ENCODE measurements at regions not wholly inside any gene's neighbourhood (a gene's known extent, or its start where the extent isn't known, plus 50 kb on each side); places are given as distances from the start of the nearest gene placed in this dataset.

DNA sequence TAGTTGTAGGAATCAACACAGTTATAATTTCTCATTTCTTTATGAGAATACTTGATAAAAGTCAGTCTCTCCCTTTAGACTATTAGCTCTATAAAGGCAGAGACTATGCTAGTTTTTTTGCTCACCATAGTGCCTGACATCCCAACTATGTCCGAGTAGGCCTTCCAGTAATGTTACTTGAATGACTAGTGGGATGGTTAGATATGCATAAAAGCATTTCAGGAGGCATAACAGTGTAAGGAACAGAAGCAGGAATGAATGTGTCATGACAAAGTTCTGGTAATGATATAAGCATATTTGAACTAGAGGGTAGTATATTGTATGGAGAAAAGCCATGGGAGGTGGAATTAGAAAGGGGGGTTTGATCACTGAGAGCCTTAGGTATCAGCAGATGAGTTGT is 77.4 kb upstream of the C5orf46 start:
- WGBS (ENCODE audit: low lambda C conversion rate, missing lambda C conversion rate): 92% methylated on average over 1 of the region's 1 CpG
- Histone ChIP-seq H3K27ac (no peak overlapping the region), H3K79me2 (no peaks in the 10 kb centered on the region), H3K4me2 (no peak overlapping the region), H3K4me1 (ENCODE audit: insufficient read depth) (no peaks in the 10 kb centered on the region), H4K20me1 (ENCODE audit: insufficient read depth, poor library complexity, severe bottlenecking) (no peaks in the 10 kb centered on the region), H3K27me3 (no peaks in the 10 kb centered on the region), H3K9me2 (replicated peaks; ENCODE audit: insufficient read depth) (no peaks in the 10 kb centered on the region), H3K9me3 (ENCODE audit: low read depth) (no peaks in the 10 kb centered on the region), H3K4me3 (no peak overlapping the region), H2AFZ (no peak overlapping the region), H3K36me3 (replicated peaks; ENCODE audit: insufficient read depth, low read depth) (no peaks in the 10 kb centered on the region)
- DNase-seq (ENCODE audit: low spot score): no peak
- no peak for TF ChIP-seq EZH2phosphoT487 (IDR thresholded peaks at IDR 0.05; ENCODE audit: low read depth, severe bottlenecking, unreplicated experiment)
- TF ChIP-seq, protein P1, sequence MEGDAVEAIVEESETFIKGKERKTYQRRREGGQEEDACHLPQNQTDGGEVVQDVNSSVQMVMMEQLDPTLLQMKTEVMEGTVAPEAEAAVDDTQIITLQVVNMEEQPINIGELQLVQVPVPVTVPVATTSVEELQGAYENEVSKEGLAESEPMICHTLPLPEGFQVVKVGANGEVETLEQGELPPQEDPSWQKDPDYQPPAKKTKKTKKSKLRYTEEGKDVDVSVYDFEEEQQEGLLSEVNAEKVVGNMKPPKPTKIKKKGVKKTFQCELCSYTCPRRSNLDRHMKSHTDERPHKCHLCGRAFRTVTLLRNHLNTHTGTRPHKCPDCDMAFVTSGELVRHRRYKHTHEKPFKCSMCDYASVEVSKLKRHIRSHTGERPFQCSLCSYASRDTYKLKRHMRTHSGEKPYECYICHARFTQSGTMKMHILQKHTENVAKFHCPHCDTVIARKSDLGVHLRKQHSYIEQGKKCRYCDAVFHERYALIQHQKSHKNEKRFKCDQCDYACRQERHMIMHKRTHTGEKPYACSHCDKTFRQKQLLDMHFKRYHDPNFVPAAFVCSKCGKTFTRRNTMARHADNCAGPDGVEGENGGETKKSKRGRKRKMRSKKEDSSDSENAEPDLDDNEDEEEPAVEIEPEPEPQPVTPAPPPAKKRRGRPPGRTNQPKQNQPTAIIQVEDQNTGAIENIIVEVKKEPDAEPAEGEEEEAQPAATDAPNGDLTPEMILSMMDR (IDR thresholded peaks at IDR 0.05; ENCODE audit: poor library complexity): no peak
- no peak for TF ChIP-seq EZH2 (IDR thresholded peaks at IDR 0.05; ENCODE audit: borderline replicate concordance)

GRCh38 chr5:147981074-147981473 is 74.7 kb upstream of the C5orf46 start:
- H3K4me2 ChIP-seq: no peak overlapping the region
- no peak for DNase-seq (ENCODE audit: low spot score)
- no peak overlapping the region for H3K27ac ChIP-seq
- H2AFZ ChIP-seq: no peak overlapping the region
- H4K20me1 ChIP-seq (ENCODE audit: insufficient read depth, poor library complexity, severe bottlenecking): no peaks in the 10 kb centered on the region
- H3K4me1 ChIP-seq (ENCODE audit: insufficient read depth): no peaks in the 10 kb centered on the region
- H3K27me3 ChIP-seq: no peaks in the 10 kb centered on the region
- 67% methylated on average over 1 of the region's 1 CpG for WGBS (ENCODE audit: low lambda C conversion rate, missing lambda C conversion rate)
- H3K79me2 ChIP-seq: no peaks in the 10 kb centered on the region
- H3K36me3 ChIP-seq (replicated peaks; ENCODE audit: insufficient read depth, low read depth): no peaks in the 10 kb centered on the region
- no peak overlapping the region for H3K4me3 ChIP-seq
- no peaks in the 10 kb centered on the region for H3K9me2 ChIP-seq (replicated peaks; ENCODE audit: insufficient read depth)
- H3K9me3 ChIP-seq (ENCODE audit: low read depth): no peaks in the 10 kb centered on the region
- TF ChIP-seq, protein P1 (IDR thresholded peaks at IDR 0.05; ENCODE audit: poor library complexity): no peak
- no peak for TF ChIP-seq EZH2 (IDR thresholded peaks at IDR 0.05; ENCODE audit: borderline replicate concordance)
- no peak for TF ChIP-seq EZH2phosphoT487 (IDR thresholded peaks at IDR 0.05; ENCODE audit: low read depth, severe bottlenecking, unreplicated experiment)

GRCh38 chr5:147979761-147980160 is 73.4 kb upstream of the C5orf46 start:
- WGBS (ENCODE audit: low lambda C conversion rate, missing lambda C conversion rate): 95% methylated on average over 1 of the region's 1 CpG
- H3K79me2 ChIP-seq: no peaks in the 10 kb centered on the region
- H3K27me3 ChIP-seq: no peaks in the 10 kb centered on the region
- H4K20me1 ChIP-seq (ENCODE audit: insufficient read depth, poor library complexity, severe bottlenecking): no peaks in the 10 kb centered on the region
- no peaks in the 10 kb centered on the region for H3K4me1 ChIP-seq (ENCODE audit: insufficient read depth)
- no peaks in the 10 kb centered on the region for H3K36me3 ChIP-seq (replicated peaks; ENCODE audit: insufficient read depth, low read depth)
- TF ChIP-seq, protein P1 (IDR thresholded peaks at IDR 0.05; ENCODE audit: poor library complexity): no peak
- TF ChIP-seq EZH2 (IDR thresholded peaks at IDR 0.05; ENCODE audit: borderline replicate concordance) (no peak), EZH2phosphoT487 (IDR thresholded peaks at IDR 0.05; ENCODE audit: low read depth, severe bottlenecking, unreplicated experiment) (no peak)
- H3K9me2 ChIP-seq (replicated peaks; ENCODE audit: insufficient read depth): no peaks in the 10 kb centered on the region
- no peak overlapping the region for H3K4me3 ChIP-seq
- H3K9me3 ChIP-seq (ENCODE audit: low read depth): no peaks in the 10 kb centered on the region
- no peak overlapping the region for H3K27ac ChIP-seq
- no peak for DNase-seq (ENCODE audit: low spot score)
- H2AFZ ChIP-seq: no peak overlapping the region
- H3K4me2 ChIP-seq: no peak overlapping the region

All from hepatocyte (in vitro differentiated cells).